Left ventricle myocardium inferior (tissue), 1 donor: ENCODE measurements at regions not wholly inside any gene's neighbourhood (a gene's known extent, or its start where the extent isn't known, plus 50 kb on each side); places are given as distances from the start of the nearest gene placed in this dataset.

ENCODE experiments used
- DNase-seq: peaks from one replicate; pipeline ENCODE4 v3.0.0-alpha.2; 2020
- H3K27ac ChIP-seq: fragments of 200-600 bp; replicated peaks from 2 replicates; pipeline ENCODE4 v1.8.0; 2021
- H3K27me3 ChIP-seq: fragments of 200-600 bp; 2 replicates; pipeline ENCODE4 v1.8.0; 2021; ENCODE audit warnings: low read depth
- H3K36me3 ChIP-seq: fragments of 200-600 bp; 2 replicates; pipeline ENCODE4 v1.8.0; 2021
- H3K4me1 ChIP-seq: fragments of 200-600 bp; 2 replicates; pipeline ENCODE4 v1.8.0; 2021
- H3K4me3 ChIP-seq: fragments of 200-600 bp; 2 replicates; pipeline ENCODE4 v1.8.0; 2021; ENCODE audit warnings: mild to moderate bottlenecking, moderate library complexity
- H3K9me3 ChIP-seq: fragments of 200-600 bp; replicated peaks from 2 replicates; pipeline ENCODE4 v1.8.0; 2021
- intact Hi-C: fragments of 100-400 bp; cut with micrococcal nuclease; formaldehyde crosslinking; loops from one replicate; pipeline ENCODE4 v1.11.0; 2022
- TF ChIP-seq, protein P1 (sequence below): fragments of 200-600 bp; IDR thresholded peaks from 2 replicates; pipeline ENCODE4 v1.8.0; 2021; ENCODE audit warnings: antibody characterized with exemption, mild to moderate bottlenecking, borderline replicate concordance
- donor health status: DM: no; HTN: yes; CAD: no; lungs with severe emphysema.

DNA sequence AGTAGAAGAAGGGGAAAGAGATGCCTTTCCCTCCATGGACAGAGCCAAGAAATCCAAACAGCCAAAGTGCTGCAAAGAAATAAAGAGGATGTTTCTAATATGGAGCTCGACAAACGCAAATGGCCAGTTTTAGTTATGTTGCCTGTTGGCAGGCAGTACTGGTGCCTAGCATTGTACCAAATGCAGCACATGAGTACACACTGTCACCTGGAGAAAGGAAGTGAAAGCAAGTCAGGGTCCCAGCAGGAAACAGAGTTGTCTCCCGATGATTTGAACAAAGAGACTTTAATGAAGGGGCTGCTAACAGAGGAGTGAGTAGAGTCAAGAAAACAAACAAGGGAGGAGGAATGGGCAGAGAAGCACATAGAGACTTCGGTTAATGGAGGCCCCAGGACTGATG lies 623.0 kb downstream of the BCL11A start:
- TF ChIP-seq, protein P1, sequence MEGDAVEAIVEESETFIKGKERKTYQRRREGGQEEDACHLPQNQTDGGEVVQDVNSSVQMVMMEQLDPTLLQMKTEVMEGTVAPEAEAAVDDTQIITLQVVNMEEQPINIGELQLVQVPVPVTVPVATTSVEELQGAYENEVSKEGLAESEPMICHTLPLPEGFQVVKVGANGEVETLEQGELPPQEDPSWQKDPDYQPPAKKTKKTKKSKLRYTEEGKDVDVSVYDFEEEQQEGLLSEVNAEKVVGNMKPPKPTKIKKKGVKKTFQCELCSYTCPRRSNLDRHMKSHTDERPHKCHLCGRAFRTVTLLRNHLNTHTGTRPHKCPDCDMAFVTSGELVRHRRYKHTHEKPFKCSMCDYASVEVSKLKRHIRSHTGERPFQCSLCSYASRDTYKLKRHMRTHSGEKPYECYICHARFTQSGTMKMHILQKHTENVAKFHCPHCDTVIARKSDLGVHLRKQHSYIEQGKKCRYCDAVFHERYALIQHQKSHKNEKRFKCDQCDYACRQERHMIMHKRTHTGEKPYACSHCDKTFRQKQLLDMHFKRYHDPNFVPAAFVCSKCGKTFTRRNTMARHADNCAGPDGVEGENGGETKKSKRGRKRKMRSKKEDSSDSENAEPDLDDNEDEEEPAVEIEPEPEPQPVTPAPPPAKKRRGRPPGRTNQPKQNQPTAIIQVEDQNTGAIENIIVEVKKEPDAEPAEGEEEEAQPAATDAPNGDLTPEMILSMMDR: no peak
- intact Hi-C loops: no loop called here
- no peaks in the 10 kb centered on the region for H3K4me1 ChIP-seq

DNA sequence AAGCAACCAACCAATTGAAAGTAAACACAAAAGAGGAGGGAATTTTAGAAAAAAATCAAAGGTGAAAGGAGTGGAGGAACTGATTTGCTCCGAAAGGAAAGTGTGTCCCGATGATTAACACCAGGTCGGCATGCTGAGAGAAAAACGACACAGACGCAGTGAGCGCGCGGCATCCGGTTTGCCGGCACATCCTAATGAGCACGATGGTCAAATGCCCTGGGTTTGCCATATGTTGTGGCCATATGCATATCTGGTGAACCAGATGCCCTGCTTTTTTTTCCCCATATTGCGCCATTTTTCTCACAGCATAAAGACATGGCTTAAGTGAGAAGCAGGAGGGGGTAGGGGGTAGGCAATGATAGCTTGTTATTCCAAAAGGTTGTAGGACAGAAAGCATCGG lies 626.7 kb downstream of the BCL11A start:
- no peak overlapping the region for H3K4me3 ChIP-seq
- peaks cover 7% of the 10 kb centered on the region for H3K27me3 ChIP-seq
- TF ChIP-seq, protein P1: no peak
- no peak overlapping the region for H3K27ac ChIP-seq
- DNase-seq: no peak
- no peaks in the 10 kb centered on the region for H3K36me3 ChIP-seq
- intact Hi-C loops: no loop called here
- no peaks in the 10 kb centered on the region for H3K4me1 ChIP-seq
- H3K9me3 ChIP-seq: no peaks in the 10 kb centered on the region

More for the DNA sequence above, 623.0 kb downstream of the BCL11A start:
- H3K4me3 ChIP-seq: no peak overlapping the region
- H3K27me3 ChIP-seq: peaks cover 7% of the 10 kb centered on the region
- no peaks in the 10 kb centered on the region for H3K9me3 ChIP-seq
- no peaks in the 10 kb centered on the region for H3K36me3 ChIP-seq
- no peak overlapping the region for H3K27ac ChIP-seq
- DNase-seq: no peak

DNA sequence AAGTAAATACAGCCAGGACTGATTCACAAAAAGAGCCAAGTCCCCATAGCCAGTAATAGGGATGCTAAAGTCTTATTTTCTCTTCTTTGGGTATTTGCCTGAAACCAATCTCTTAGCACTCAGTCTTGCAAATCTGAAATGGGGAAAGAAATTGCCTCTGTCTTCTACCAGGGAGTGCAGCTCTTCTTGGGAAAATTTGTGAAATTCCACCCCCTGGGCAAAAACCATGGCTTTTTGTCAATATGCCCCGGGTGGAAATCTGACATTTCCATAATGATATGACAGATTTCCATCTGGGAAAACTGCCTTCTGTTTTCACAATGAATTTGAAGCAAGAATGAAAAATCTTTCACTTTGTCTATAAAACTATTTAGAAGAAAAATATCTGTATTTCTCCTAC lies 628.1 kb downstream of the BCL11A start:
- no peaks in the 10 kb centered on the region for H3K4me1 ChIP-seq
- TF ChIP-seq, protein P1: no peak
- intact Hi-C loops: no loop called here
- H3K4me3 ChIP-seq: no peak overlapping the region
- H3K9me3 ChIP-seq: no peaks in the 10 kb centered on the region
- DNase-seq: no peak
- H3K36me3 ChIP-seq: no peaks in the 10 kb centered on the region
- peaks cover 13% of the 10 kb centered on the region for H3K27me3 ChIP-seq
- H3K27ac ChIP-seq: no peak overlapping the region

DNA sequence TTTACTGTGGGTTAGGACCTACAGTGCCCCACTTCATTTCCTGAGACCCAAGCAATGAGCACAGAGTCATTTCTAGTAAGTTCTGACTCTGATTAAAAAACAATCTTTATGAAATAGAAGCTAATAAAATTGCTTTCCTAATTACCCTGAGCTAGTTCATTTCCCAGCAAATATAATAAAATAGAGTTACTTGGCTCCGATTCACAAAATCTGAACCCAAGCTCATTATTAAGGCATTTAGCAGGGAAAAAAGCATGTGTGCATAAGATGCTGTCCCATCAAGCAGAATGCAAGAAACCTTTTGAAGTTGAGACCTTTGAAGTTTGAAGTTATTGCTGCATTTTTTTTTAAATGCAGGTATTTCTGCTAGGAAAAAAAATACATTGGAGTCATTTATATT lies 629.1 kb downstream of the BCL11A start:
- Histone ChIP-seq H3K9me3 (no peaks in the 10 kb centered on the region), H3K4me1 (no peaks in the 10 kb centered on the region), H3K36me3 (no peaks in the 10 kb centered on the region), H3K4me3 (no peak overlapping the region), H3K27ac (no peak overlapping the region), H3K27me3 (peaks cover 14% of the 10 kb centered on the region)
- TF ChIP-seq, protein P1: no peak
- intact Hi-C loops: no loop called here
- DNase-seq: no peak

DNA sequence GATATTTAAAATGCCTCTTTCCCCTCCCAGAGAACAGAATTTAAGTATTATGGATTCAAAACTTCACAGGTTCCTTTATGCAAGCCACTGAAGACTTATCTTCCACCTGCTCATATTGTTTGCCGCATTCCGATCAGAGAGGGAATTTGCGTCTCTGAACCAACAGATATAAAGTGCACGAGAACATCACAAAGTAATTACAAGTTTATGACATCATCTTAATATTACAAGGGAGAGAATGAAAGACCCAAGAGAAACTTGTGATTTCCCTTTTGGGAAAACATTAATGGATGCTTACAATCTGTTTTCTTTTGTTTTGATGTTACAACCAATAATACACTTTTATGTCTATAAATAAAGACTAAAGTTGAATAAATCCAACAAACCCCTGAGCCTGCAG lies 631.0 kb downstream of the BCL11A start:
- Histone ChIP-seq H3K27ac (no peak overlapping the region), H3K9me3 (no peaks in the 10 kb centered on the region), H3K4me3 (no peak overlapping the region), H3K36me3 (no peaks in the 10 kb centered on the region), H3K4me1 (no peaks in the 10 kb centered on the region), H3K27me3 (peaks cover 14% of the 10 kb centered on the region)
- TF ChIP-seq, protein P1: no peak
- no peak for DNase-seq
- intact Hi-C loops: no loop called here

DNA sequence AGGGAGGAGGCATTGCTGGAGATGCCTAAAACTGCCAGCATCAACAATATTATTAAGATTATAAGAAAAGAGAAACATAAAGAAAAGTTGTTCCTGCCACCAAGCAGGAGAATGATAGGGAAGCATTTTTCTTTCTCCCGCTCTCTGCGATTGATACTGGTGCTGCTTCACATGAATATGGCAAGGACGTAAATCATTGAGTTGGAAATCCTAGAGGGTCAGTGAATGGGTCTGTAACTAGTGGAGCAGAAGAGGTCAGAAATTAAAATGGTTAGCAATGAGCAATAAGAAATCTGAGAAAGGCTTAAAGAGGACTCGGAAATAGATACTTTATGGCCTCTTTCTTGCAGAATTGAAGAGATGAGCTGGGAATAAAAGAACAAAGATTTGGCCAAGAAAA lies 631.7 kb downstream of the BCL11A start:
- Histone ChIP-seq H3K4me1 (no peaks in the 10 kb centered on the region), H3K36me3 (no peaks in the 10 kb centered on the region), H3K27me3 (peaks cover 9% of the 10 kb centered on the region), H3K9me3 (no peaks in the 10 kb centered on the region), H3K27ac (no peak overlapping the region), H3K4me3 (no peak overlapping the region)
- TF ChIP-seq, protein P1: no peak
- intact Hi-C loops: no loop called here
- no peak for DNase-seq
